ELF-1 (cell line): ENCODE measurements at regions not wholly inside any gene's neighbourhood (a gene's known extent, or its start where the extent isn't known, plus 50 kb on each side); places are given as distances from the start of the nearest gene placed in this dataset.

Experiments
- DNase-seq: peaks from one replicate; pipeline ENCODE4 v3.0.0-alpha.2; 2016; ENCODE audit warnings: low read depth, low spot score

DNA sequence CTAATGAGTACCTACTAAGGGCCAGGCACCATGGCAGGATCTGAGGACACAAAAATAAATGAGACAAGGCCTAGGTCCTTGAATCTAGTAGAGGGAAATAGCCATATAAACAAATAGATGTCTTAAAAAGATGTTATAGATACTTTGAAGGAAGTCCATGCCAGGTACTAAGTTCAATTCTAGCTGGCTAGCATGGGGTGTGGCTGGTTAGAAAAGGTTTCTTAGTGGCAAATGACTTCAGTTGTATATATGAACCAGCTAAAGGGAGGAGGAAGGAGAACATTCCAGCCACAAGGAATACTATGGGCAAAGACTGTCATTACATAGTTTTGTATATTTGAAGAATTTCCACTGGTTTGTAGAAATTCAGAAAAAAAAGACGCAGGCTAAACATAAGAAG, 133.6 kb upstream of the BMP4 start:
- DNase-seq, result no peak

- no peak for DNase-seq
Measured at GRCh38 chr14:54094765-54095164, 138.1 kb upstream of the BMP4 start.

GRCh38 chr14:54098536-54098935, 141.9 kb upstream of the BMP4 start:
- no peak for DNase-seq

DNA sequence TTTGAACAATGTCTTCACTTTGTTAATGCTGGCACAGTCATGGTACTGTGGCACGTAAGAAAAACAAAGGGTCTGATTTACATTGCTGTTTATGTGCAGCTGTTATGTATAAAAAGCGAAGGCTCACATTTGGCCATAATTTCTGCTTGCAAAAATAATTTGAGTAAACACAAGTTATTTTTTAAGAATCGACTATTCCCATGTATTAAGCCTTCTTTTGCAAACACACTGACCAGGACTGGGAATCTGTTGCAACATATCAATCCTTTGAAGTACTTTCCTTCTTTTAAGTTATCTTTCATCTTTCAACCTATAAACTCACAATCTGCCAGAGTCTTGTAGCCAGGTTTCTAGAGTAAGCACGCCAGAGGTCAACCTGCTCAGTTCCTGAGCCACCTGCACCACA, 145.4 kb upstream of the BMP4 start:
- no peak for DNase-seq

GRCh38 chr14:54102530-54102929, 145.9 kb upstream of the BMP4 start:
- DNase-seq, result no peak

DNA sequence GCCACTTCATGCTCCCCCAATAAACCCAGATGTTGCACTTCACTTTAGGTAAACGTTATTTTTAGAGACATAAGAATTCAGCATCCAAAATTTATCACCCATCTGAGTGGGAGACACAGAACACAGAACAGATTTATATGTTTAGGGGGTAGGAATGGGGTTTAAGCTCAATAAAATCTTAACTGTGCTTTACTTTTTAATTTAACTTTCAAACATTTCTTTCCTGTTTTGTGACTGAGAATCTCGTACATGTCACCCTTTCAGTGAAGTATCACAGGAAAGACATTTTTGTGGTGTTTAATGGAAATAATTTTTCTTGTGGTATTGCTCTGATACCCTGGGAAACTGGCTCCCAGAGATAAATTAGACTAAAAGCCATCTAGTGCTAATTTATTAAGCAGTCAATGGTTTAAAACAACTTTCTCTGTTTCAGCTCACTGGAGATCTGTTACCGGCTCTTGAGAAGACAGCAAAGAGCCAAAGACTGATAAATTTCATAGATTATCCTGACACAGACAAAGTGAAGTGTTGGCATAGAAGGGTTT, 148.0 kb upstream of the BMP4 start:
- DNase-seq, result no peak

- no peak for DNase-seq
Measured at GRCh38 chr14:54105406-54105805, 148.8 kb upstream of the BMP4 start.

DNA sequence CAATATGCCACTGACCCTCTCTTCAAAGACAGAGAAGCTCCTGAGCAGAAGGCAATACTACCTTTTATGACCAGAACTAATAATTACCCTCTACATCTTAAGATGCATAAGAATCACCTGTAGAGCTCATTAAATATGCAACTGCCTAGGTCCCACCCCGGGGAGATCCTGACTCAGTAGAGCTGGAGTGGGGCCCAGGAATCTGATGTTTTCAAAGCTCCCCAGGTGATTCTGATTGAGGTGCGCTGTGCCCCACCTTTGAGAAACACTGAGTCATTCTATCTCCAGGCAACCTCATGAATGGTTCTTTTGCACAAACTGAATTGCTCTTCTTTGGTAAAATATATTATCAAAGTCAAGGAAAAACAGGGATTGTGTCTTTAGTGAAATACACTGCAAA, 149.3 kb upstream of the BMP4 start:
- no peak for DNase-seq

DNA sequence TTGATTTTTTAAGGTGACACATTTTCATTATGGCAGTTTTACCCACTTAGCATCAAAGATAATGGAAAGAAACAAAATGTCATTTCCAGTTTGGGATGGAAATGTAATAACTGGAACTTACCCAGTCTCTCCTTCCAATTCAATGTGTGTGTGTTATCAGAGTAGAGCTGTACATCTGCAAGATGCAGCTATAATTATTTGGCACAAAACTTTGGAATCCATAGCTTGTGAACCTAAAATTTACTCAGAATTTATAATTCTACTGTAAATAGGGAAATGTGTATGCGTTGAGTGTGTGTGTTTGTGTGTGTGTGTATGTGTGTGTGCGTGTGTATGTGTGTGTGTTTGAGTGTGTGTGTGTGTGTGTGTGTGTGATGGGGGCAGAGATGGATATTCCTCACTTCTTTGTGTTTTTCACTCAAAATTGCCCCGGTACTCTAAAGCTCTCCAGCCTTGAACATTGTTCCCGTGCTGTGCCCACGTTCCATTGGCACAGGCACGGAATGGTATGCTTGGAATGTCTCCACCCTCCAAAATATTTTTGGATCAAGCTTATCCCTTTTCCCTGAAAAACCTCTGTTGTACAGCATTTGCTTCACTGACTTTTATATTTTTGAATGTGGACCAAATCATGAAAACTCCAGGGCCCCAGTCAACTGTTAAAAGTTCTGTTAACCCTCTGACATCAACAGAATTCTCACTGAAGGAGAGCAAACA, 150.2 kb upstream of the BMP4 start:
- peak; percentile 7 for DNase-seq

DNA sequence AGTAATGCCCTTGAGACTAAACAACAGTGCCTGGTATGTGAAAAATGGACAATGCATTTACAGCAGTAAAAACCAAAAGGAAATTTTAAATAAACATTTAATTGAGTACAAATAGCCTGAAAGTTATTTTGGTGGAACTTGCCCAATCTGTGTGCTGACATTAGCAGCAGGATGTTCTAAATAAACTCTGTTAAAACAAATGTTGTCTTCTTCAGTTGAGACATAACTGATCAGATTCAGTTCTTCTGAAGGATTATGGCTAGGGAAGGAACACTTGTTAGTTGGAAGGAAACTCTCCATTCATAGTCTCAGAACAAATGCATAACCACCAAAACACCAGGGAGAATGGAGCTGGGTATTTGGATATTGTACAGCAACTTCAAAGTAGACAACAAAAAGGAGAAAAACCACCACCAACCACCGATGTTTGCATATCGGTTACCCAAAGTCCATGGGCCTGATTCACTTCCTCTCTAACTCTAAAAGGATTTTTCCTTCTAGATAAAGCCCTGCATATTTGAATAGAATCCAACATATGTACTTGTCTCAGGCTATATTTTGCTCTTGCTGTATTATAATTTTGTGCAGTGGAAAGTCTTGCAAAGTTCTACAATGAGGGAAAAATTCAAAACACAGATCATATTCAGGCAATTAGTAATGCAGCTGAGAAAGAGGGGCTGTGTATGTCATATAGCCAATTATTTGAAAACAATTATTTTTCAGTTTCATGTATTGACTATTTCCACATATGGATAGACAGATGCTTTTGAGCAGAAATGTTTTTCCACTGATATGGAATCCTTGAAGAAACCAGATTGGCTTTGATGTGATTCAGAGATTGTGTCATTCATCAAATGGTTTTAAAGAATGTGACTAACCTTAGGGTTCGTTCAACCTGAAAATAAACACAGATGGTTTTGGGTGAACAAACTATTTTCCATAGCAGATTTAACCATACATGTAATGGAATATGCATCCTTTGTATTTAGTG, 152.2 kb upstream of the BMP4 start:
- DNase-seq, result no peak

DNA sequence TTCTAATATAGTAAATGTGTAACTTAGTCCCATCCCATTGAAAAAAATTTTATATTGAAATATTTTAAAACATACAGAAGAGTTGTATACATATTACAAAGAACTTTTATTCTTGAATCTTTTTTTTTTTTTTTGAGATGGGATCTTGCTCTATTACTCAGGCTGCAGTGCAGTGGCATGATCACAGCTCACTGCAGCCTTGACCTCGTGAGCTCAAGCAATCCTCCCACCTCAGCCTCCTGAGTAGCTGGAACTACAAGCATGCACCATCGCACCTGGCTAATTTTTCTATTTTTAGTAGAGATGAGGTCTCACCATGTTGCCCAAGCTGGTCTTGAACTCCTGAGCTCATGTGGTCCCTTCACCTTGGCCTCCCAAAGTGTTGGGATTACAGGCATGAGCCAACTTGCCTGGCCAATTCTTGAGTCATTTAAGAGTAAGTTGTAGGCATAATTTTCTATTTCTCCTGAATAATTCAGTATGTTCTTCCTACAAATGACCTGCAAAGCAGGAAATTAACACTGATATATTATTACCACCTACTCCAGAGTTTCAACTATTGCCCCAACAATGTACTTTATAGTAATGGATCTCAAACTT, 153.0 kb upstream of the BMP4 start:
- DNase-seq, result no peak

DNA sequence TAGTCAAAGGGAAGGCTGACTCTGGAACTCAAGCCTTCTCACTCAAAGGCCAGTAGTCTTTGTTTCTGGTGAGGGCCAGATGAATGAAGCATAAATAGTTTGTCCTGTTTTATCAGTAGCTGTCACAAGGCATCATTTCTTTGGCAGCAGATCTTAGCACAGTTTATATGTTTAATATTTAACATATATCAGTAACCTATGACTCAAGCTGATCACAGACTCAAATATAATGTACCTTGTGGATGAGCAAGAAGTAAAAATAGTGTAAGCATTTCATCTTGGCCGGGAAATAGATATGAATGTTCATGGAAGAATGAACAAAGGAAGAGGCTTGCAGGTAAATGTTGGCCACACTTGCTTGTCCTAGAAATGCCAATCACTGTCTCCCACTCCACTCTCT, 158.3 kb upstream of the BMP4 start:
- DNase-seq, result no peak

- no peak for DNase-seq
Measured at GRCh38 chr14:54116198-54116885, 159.7 kb upstream of the BMP4 start.

GRCh38 chr14:54116972-54117371, 160.3 kb upstream of the BMP4 start:
- no peak for DNase-seq

- no peak for DNase-seq
Measured at GRCh38 chr14:54117396-54117795, 160.8 kb upstream of the BMP4 start.

DNA sequence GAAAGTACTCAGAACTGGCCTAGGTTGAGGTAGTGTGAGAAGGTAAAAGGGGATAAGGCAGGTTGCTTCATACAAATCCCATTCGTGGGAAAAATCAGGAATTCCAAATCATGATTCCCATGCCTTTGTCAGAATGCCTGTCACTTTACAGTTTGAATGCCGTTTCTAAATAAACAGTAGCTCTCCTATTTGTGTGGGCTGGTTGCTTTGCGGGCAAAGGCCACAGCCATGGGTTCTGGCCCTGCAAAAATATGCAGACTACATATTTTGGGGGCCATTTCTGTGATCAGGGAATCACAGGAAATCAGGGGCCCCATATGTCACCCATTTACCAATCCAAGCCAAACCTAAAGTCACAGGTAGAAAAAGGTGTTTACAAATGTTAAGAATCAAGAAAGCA, 161.3 kb upstream of the BMP4 start:
- no peak for DNase-seq

DNA sequence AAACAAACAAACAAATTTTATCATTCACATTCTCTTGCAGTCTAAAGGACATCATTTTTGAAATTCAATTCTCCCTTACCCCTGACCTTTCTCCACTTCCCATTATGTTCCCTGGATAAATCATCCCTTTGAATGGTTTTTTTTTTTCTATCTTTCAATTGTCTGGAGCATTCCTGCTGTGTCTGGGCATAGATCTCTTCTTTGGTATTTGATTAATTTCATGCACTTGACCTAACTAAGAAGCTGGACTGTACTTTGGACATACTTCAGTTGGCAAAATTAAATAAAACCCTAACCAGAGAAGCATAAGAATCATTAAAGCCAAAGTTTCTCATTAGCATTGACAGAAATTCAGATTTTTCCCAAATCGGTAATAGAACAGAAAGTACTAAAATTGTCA, 163.6 kb upstream of the BMP4 start:
- no peak for DNase-seq

GRCh38 chr14:54121466-54122027, 164.9 kb upstream of the BMP4 start:
- peak; percentile 1 for DNase-seq

GRCh38 chr14:54123841-54124240, 167.2 kb upstream of the BMP4 start:
- no peak for DNase-seq

DNA sequence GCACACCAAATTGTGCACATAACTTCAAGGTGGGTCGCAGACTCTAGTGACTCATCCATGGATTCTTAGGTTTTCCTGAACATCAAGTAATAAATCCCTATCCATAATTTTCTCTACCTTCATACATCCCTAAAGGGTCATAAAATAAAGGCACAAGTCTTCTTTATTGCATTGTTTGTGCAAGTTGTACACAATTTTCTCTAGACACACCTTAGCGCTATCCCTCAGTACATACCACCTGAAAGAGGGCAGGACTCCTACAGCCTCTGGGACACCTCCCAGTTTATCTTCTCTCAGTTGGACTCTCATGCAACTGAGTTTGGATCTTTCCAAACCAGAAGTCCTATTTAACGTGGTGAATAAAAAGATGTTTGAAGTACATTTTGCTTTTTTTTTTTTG, 168.5 kb upstream of the BMP4 start:
- DNase-seq, result no peak

GRCh38 chr14:54126947-54127346, 170.3 kb upstream of the BMP4 start:
- no peak for DNase-seq
